OCI-LY1 (cell line): ENCODE measurements at regions not wholly inside any gene's neighbourhood (a gene's known extent, or its start where the extent isn't known, plus 50 kb on each side); places are given as distances from the start of the nearest gene placed in this dataset.

ENCODE experiments used
- H2AFZ ChIP-seq: fragments of 200-600 bp; sonication (generic), shearing (Covaris generic); 2 replicates; pipeline ENCODE4 v1.6.0; 2014; ENCODE audit warnings: antibody characterized with exemption, mild to moderate bottlenecking, low read length
- H3F3A ChIP-seq: fragments of 200-600 bp; sonication (generic), shearing (Covaris generic); 2 replicates; pipeline ENCODE4 v1.6.0; 2014; ENCODE audit warnings: mild to moderate bottlenecking, antibody characterized with exemption, low read length, moderate library complexity; ENCODE audit not compliant: insufficient read depth
- H3K27ac ChIP-seq: fragments of 200-600 bp; sonication (generic); 2 replicates; pipeline ENCODE4 v1.5.1; 2014; ENCODE audit warnings: low read length, mixed run types, mild to moderate bottlenecking, low read depth; ENCODE audit not compliant: poor library complexity, severe bottlenecking
- H3K27me3 ChIP-seq: fragments of 200-600 bp; sonication (generic); 2 replicates; pipeline ENCODE4 v1.6.0; 2014; ENCODE audit warnings: antibody characterized with exemption, mild to moderate bottlenecking, low read length, moderate library complexity; ENCODE audit not compliant: insufficient read depth
- H3K36me3 ChIP-seq: fragments of 200-600 bp; sonication (generic); 2 replicates; pipeline ENCODE4 v1.6.1; 2014; ENCODE audit warnings: mild to moderate bottlenecking, antibody characterized with exemption, low read length, moderate library complexity, mixed read lengths; ENCODE audit not compliant: insufficient read depth
- H3K4me1 ChIP-seq: fragments of 200-600 bp; sonication (generic); 2 replicates; pipeline ENCODE4 v1.5.1; 2014; ENCODE audit warnings: mild to moderate bottlenecking, low read length, moderate library complexity; ENCODE audit not compliant: insufficient read depth, severe bottlenecking
- H3K4me2 ChIP-seq: fragments of 200-600 bp; sonication (generic), shearing (Covaris generic); 2 replicates; pipeline ENCODE4 v1.6.1; 2014; ENCODE audit warnings: low read length
- H3K4me3 ChIP-seq: fragments of 200-600 bp; sonication (generic); 2 replicates; pipeline ENCODE4 v1.5.1; 2014; ENCODE audit warnings: low read length, low read depth, mild to moderate bottlenecking, mixed read lengths; ENCODE audit not compliant: poor library complexity, severe bottlenecking
- H3K79me2 ChIP-seq: fragments of 200-600 bp; shearing (Covaris generic); 2 replicates; pipeline ENCODE4 v1.6.1; 2016; ENCODE audit warnings: mixed run types, low read length, mixed read lengths; ENCODE audit not compliant: insufficient read depth
- H3K9ac ChIP-seq: fragments of 200-600 bp; sonication (generic), shearing (Covaris generic); 2 replicates; pipeline ENCODE4 v1.6.1; 2014; ENCODE audit warnings: mild to moderate bottlenecking, low read length, mixed read lengths
- H3K9me2 ChIP-seq: fragments of 200-600 bp; sonication (generic), shearing (Covaris generic); 2 replicates; pipeline ENCODE4 v1.6.1; 2014; ENCODE audit warnings: low read depth, mild to moderate bottlenecking, low read length, mixed read lengths
- H3K9me3 ChIP-seq: fragments of 200-600 bp; shearing (Covaris generic); 2 replicates; pipeline ENCODE4 v1.6.1; 2014; ENCODE audit warnings: low read length, mixed read lengths
- H4K20me1 ChIP-seq: fragments of 200-600 bp; sonication (generic), shearing (Covaris generic); 2 replicates; pipeline ENCODE4 v1.6.0; 2016; ENCODE audit warnings: mild to moderate bottlenecking, low read length; ENCODE audit not compliant: insufficient read depth
- EZH2 ChIP-seq: fragments of 200-600 bp; sonication (generic), shearing (Covaris generic); IDR thresholded peaks from 2 replicates; pipeline ENCODE4 v1.8.0; 2017; ENCODE audit warnings: borderline replicate concordance, mixed run types, mild to moderate bottlenecking, antibody characterized with exemption, low read length, moderate library complexity, mixed read lengths
- TF ChIP-seq, protein P1 (sequence below): fragments of 200-600 bp; sonication (generic), shearing (Covaris generic); IDR thresholded peaks from 2 replicates; pipeline ENCODE4 v1.5.1; 2017; ENCODE audit warnings: mild to moderate bottlenecking, antibody characterized with exemption, low read length, moderate library complexity, mixed read lengths

DNA sequence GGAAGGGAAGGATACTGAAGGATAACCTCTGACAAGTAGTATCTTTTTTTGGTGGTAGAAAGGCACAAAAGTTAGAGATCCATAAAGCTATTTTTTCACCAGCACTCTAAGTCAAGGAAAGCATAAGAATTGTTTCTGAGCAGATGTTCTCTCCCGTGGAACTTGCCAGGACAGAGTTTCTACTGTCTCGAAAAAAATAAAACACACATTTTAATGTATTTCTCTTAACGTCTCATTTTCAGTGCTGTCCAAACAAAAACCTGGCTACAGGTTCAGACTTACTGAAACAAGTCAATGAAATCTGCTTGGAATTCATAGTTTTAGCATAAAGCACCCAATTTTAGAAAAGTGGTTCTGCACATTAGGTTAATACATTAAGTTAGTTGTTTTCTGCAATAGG lies 338.3 kb downstream of the LTN1 start:
- no peak for TF ChIP-seq EZH2
- TF ChIP-seq, protein P1, sequence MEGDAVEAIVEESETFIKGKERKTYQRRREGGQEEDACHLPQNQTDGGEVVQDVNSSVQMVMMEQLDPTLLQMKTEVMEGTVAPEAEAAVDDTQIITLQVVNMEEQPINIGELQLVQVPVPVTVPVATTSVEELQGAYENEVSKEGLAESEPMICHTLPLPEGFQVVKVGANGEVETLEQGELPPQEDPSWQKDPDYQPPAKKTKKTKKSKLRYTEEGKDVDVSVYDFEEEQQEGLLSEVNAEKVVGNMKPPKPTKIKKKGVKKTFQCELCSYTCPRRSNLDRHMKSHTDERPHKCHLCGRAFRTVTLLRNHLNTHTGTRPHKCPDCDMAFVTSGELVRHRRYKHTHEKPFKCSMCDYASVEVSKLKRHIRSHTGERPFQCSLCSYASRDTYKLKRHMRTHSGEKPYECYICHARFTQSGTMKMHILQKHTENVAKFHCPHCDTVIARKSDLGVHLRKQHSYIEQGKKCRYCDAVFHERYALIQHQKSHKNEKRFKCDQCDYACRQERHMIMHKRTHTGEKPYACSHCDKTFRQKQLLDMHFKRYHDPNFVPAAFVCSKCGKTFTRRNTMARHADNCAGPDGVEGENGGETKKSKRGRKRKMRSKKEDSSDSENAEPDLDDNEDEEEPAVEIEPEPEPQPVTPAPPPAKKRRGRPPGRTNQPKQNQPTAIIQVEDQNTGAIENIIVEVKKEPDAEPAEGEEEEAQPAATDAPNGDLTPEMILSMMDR = no peak
- Histone ChIP-seq H3K4me1 (no peaks in the 10 kb centered on the region), H3K4me2 (no peak overlapping the region), H3K36me3 (no peaks in the 10 kb centered on the region), H3K9me3 (no peaks in the 10 kb centered on the region), H3K27ac (no peak overlapping the region), H3F3A (no peaks in the 10 kb centered on the region), H3K4me3 (no peak overlapping the region), H3K9me2 (no peaks in the 10 kb centered on the region), H4K20me1 (no peaks in the 10 kb centered on the region), H3K27me3 (no peaks in the 10 kb centered on the region), H3K9ac (no peak overlapping the region), H2AFZ (no peak overlapping the region), H3K79me2 (no peaks in the 10 kb centered on the region)

DNA sequence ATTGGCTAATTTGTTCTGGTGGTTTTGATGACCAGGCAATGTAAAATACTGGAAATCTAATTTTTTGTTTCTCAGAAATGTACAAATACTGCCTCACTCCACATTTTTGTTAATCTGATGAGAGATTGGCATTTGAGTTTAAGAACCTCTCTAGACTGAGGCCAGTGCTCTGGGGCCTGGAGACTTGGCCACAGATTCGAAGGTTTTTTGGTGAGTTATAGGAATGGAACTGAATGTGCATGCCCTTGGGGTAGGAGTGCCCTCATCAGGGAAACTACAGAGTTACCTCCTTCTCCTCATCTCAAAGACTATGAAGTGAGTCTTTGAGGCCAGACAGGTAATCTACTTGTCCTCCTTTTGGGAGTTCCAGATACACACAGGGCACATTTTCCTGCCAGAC lies 347.9 kb downstream of the LTN1 start:
- H3K4me3 ChIP-seq = no peak overlapping the region
- H3K4me1 ChIP-seq = no peaks in the 10 kb centered on the region
- H3K36me3 ChIP-seq = no peaks in the 10 kb centered on the region
- no peaks in the 10 kb centered on the region for H3F3A ChIP-seq
- no peak overlapping the region for H2AFZ ChIP-seq
- no peaks in the 10 kb centered on the region for H3K79me2 ChIP-seq
- H3K27me3 ChIP-seq = no peaks in the 10 kb centered on the region
- TF ChIP-seq EZH2 = no peak
- TF ChIP-seq, protein P1 = no peak
- no peaks in the 10 kb centered on the region for H4K20me1 ChIP-seq
- no peak overlapping the region for H3K27ac ChIP-seq
- no peaks in the 10 kb centered on the region for H3K9me2 ChIP-seq
- no peak overlapping the region for H3K9ac ChIP-seq
- H3K4me2 ChIP-seq = no peak overlapping the region
- no peaks in the 10 kb centered on the region for H3K9me3 ChIP-seq

DNA sequence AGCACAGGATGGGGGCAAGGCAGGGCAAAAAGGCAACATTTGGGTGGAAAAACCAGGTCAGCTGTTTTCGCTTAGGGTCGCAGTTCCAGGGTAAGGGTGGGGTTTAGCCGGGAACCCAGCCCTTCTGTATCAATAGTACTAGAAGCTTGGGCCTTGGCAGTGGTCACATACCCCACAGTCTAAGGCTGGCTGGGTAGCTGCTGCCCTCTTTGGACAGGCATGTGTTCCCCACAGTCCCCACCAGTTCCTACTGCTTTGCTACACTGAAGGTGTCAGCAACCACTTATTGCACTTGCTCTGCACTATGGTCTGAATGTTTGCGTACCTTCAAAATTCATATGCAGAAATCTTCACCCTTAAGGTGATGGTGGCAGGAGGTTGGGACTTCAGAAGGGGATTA lies 349.8 kb downstream of the LTN1 start:
- no peaks in the 10 kb centered on the region for H3F3A ChIP-seq
- no peaks in the 10 kb centered on the region for H4K20me1 ChIP-seq
- H3K9me2 ChIP-seq = no peaks in the 10 kb centered on the region
- H3K27me3 ChIP-seq = no peaks in the 10 kb centered on the region
- no peak overlapping the region for H3K27ac ChIP-seq
- TF ChIP-seq EZH2 = no peak
- TF ChIP-seq, protein P1 = no peak
- H3K9ac ChIP-seq = no peak overlapping the region
- no peak overlapping the region for H3K4me2 ChIP-seq
- H2AFZ ChIP-seq = no peak overlapping the region
- no peaks in the 10 kb centered on the region for H3K9me3 ChIP-seq
- H3K4me3 ChIP-seq = no peak overlapping the region
- no peaks in the 10 kb centered on the region for H3K36me3 ChIP-seq
- H3K79me2 ChIP-seq = no peaks in the 10 kb centered on the region
- no peaks in the 10 kb centered on the region for H3K4me1 ChIP-seq
